Testis (tissue), 2 donors: ENCODE measurements at regions not wholly inside any gene's neighbourhood (a gene's known extent, or its start where the extent isn't known, plus 50 kb on each side); places are given as distances from the start of the nearest gene placed in this dataset.

ENCODE experiments used
- DNase-seq: peaks from one replicate; pipeline ENCODE4 v3.0.0-alpha.2; 2019
- H3K27ac ChIP-seq, 2 donors: fragments of 200-600 bp; sonication (generic); one replicate each; pipeline ENCODE4 v1.5.1; 2019
- H3K27me3 ChIP-seq: fragments of 200-600 bp; sonication (generic); one replicate; pipeline ENCODE4 v1.5.1; 2019
- H3K36me3 ChIP-seq: fragments of 200-600 bp; sonication (generic); one replicate; pipeline ENCODE4 v1.5.1; 2017; ENCODE audit warnings: low read depth; ENCODE audit errors: missing control alignments
- H3K4me1 ChIP-seq: fragments of 200-600 bp; sonication (generic); one replicate; pipeline ENCODE4 v1.5.1; 2019
- H3K4me3 ChIP-seq, 2 donors: fragments of 200-600 bp; sonication (generic); one replicate each; pipeline ENCODE4 v1.5.1; 2017 to 2019
- H3K9me3 ChIP-seq: fragments of 200-600 bp; sonication (generic); one replicate; pipeline ENCODE4 v1.5.1; 2017
- POLR2A ChIP-seq: fragments of 450-650 bp; IDR thresholded peaks from one replicate; pipeline ENCODE4 v1.6.1; 2017; ENCODE audit warnings: antibody characterized with exemption, mild to moderate bottlenecking, moderate library complexity
- WGBS, 2 donors: methylation state at CpG; one replicate each; pipeline ENCODE4 v1.1.5; 2018; 5-methylcytosine and 5-hydroxymethylcytosine counted together
- intact Hi-C: fragments of 100-400 bp; cut with DNase I; formaldehyde crosslinking; loops from one replicate; pipeline ENCODE4 v1.15.1; 2023; ENCODE audit warnings: low total_unique reads
- TF ChIP-seq, protein P1 (sequence below), 3 experiments: fragments of 450-650 bp in 2 of 3; fragments of 200-600 bp in 1 of 3; sonication (generic) in 1 of 3; IDR thresholded peaks; one replicate each; pipeline ENCODE4 v1.5.1; 2016 to 2019; ENCODE audit warnings: antibody characterized with exemption in 3 of 3, mild to moderate bottlenecking in 2 of 3, moderate library complexity in 1 of 3

DNA sequence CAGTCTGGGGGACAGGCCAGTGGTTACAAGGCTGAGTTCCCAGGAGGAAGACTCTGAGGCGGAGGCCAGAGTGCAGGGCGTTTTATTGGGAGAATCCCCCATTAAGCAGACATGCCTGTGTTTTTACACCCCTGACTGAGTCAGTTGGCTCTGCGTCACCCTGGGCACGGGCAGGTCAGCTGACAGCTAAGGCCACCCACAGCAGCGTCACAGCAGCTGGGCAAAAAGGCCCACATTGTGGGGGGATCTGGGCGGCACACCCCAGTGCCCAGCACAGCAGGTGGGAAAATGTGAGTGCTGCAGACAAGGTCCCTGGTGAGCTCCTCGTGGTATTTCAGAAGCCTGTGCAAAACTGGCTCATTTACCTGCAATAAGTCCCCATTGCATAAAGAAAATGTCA lies 184.7 kb downstream of the AACS start:
- Histone ChIP-seq H3K27me3 (no peaks in the 10 kb centered on the region), H3K36me3 (no peaks in the 10 kb centered on the region), H3K9me3 (no peaks in the 10 kb centered on the region), H3K4me1 (no peaks in the 10 kb centered on the region), H3K27ac (no peak overlapping the region), H3K4me3 (no peak overlapping the region)
- TF ChIP-seq POLR2A = no peak
- TF ChIP-seq, protein P1, sequence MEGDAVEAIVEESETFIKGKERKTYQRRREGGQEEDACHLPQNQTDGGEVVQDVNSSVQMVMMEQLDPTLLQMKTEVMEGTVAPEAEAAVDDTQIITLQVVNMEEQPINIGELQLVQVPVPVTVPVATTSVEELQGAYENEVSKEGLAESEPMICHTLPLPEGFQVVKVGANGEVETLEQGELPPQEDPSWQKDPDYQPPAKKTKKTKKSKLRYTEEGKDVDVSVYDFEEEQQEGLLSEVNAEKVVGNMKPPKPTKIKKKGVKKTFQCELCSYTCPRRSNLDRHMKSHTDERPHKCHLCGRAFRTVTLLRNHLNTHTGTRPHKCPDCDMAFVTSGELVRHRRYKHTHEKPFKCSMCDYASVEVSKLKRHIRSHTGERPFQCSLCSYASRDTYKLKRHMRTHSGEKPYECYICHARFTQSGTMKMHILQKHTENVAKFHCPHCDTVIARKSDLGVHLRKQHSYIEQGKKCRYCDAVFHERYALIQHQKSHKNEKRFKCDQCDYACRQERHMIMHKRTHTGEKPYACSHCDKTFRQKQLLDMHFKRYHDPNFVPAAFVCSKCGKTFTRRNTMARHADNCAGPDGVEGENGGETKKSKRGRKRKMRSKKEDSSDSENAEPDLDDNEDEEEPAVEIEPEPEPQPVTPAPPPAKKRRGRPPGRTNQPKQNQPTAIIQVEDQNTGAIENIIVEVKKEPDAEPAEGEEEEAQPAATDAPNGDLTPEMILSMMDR (IDR thresholded peaks at IDR 0.05) = no peak
- no peak for DNase-seq
- WGBS, 2 donors = 84 to 89% methylated on average over 5 to 7 of the region's 7 CpGs
- intact Hi-C loops = no loop called here

DNA sequence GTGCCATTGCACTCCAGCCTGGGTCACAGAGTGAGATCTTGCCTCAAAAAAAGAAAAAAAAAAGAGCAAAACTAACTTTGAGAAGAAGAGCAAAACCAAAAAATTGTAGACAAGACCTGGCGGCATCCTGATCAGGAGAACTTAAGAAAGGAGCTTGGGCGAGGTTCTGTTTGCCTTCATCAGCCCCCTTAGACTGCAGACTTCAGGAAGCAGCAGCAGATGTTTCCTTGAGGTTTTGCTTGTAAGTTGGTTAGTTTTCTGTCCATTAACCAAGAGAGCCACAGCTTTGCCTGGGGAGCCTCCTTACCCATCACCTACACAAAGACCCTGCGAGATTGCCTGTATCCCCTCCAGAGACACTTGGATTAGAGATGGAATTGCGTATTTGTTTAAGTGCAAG lies 189.0 kb downstream of the AACS start:
- H3K27me3 ChIP-seq = no peaks in the 10 kb centered on the region
- no peak for DNase-seq
- intact Hi-C loops = no loop called here
- no peaks in the 10 kb centered on the region for H3K36me3 ChIP-seq
- H3K9me3 ChIP-seq = no peaks in the 10 kb centered on the region
- no peaks in the 10 kb centered on the region for H3K4me1 ChIP-seq
- 83 to 93% methylated on average over 4 of the region's 4 CpGs for WGBS, 2 donors
- TF ChIP-seq, protein P1 (IDR thresholded peaks at IDR 0.05) = no peak
- no peak for TF ChIP-seq POLR2A
- no peak overlapping the region for H3K27ac ChIP-seq
- no peak overlapping the region for H3K4me3 ChIP-seq

DNA sequence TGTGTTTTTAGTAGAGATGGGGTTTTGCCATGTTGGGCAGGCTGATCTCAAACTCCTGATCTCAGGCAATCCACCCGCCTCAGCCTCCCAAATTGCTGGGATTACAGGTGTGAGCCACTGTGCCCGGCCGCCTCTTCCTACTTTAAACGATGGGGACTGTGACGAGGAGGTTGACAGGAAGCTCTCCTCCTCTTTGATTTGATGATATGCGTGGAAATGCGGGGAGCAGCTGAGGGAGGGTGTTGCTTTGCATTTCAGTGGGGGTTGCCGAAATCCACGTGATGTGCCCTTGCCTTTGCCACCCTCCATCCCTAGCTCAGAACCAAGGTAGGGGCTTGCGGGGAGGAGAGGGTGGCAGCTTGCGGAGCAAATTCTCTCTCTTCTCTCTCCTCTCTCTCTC lies 189.6 kb downstream of the AACS start:
- no peaks in the 10 kb centered on the region for H3K4me1 ChIP-seq
- no peak for DNase-seq
- H3K36me3 ChIP-seq = no peaks in the 10 kb centered on the region
- 76 to 85% methylated on average over 11 of the region's 11 CpGs for WGBS, 2 donors
- H3K27me3 ChIP-seq = no peaks in the 10 kb centered on the region
- H3K9me3 ChIP-seq = no peaks in the 10 kb centered on the region
- H3K27ac ChIP-seq = no peak overlapping the region
- H3K4me3 ChIP-seq = no peak overlapping the region
- intact Hi-C loops = no loop called here
- TF ChIP-seq POLR2A = no peak
- TF ChIP-seq, protein P1 (IDR thresholded peaks at IDR 0.05) = no peak

DNA sequence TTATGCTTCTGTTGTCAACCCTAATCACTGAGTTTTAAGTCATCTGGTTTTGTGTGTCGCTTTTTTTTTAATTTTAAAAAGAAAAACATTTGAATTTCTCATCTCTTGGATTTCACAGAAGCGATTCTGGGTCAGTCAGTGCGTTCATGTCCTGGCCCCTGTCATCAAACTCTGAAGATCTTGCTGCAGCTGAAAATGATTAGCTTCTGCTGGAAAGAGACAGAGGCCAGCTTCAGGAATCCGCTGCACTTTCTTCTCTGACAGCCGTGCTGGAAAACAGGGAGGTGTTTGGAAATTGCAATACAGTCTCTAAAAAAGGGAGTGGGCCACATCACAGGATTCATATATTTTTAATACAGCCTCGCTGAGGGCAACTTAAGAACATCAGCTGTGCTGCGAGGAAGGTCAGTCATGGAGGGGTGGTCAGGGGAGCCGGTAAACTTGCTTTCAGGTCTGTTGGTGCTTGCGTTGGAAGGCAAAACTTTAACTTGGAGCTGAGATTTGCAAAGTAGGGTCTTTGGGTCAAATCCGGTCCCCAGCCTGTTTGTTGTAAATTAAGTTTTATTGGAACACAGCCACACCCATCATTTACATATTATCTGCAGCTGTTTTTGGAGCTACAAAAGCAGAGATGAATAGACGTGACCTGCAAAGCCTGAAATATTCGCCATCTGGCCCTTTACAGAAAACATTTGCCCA lies 190.8 kb downstream of the AACS start:
- Histone ChIP-seq H3K4me3 (no peak overlapping the region), H3K9me3 (no peaks in the 10 kb centered on the region), H3K27ac (no peak overlapping the region), H3K36me3 (no peaks in the 10 kb centered on the region), H3K27me3 (no peaks in the 10 kb centered on the region), H3K4me1 (no peaks in the 10 kb centered on the region)
- WGBS, 2 donors = 78 to 80% methylated on average over 12 of the region's 12 CpGs
- no peak for DNase-seq
- intact Hi-C loops = no loop called here
- TF ChIP-seq POLR2A = no peak

DNA sequence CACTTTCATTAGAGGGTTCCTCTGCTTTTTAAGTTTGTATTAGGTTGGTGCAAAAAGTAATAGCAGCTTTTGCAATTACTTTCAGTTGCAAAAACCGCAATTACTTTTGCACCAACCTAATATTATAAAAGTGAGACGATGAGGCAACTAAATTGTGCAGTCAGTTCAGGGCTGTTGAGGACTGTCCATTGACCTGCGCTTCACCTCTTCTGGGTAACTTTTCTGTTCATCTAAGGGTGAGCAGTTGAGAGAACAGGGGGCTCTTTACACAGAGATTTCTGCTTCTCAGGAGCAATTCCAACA lies 191.3 kb downstream of the AACS start:
- no peak for DNase-seq
- WGBS, 2 donors = 87 to 88% methylated on average over 3 of the region's 3 CpGs
- Histone ChIP-seq H3K27ac (no peak overlapping the region), H3K27me3 (no peaks in the 10 kb centered on the region), H3K4me1 (no peaks in the 10 kb centered on the region), H3K36me3 (no peaks in the 10 kb centered on the region), H3K4me3 (no peak overlapping the region), H3K9me3 (no peaks in the 10 kb centered on the region)
- intact Hi-C loops = no loop called here
- TF ChIP-seq, protein P1 (IDR thresholded peaks at IDR 0.05) = no peak
- no peak for TF ChIP-seq POLR2A
